ENCODE measurements at regions not wholly inside any gene's neighbourhood (a gene's known extent, or its start where the extent isn't known, plus 50 kb on each side); places are given as distances from the start of the nearest gene placed in this dataset.
"Not testable (repeated sequence)": the region's sequence is repeated elsewhere in the genome, so short reads cannot be mapped to it uniquely, and the experiment has no call there.

DNA sequence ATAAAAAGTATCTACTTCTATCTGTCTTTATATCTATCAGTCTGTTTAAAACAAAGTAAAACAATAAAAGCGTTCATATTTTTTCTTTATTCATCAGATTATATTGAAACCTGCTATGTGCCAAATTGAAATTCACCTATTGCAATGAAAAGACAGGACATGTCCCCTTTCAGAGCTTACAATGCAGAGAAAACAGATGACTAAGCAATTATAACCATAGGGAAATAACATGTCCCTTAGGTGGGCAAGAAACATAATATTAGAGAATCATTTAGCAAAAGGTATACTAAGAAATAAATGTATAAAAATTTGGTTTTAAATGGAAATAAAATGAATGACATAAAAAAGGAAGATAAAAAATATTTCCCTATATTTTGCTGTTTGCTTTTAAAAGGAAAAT is 1421.3 kb downstream of the FSCB start:
- Histone ChIP-seq H3K9me3 (no peaks in the 10 kb centered on the region), H3K27ac (no peak overlapping the region), H3K36me3 (no peaks in the 10 kb centered on the region), H3K27me3 (no peaks in the 10 kb centered on the region), H3K4me3 (replicated peaks in 1 of 3) (no peak overlapping the region), H3K4me1 (no peaks in the 10 kb centered on the region)
- no peak for DNase-seq
- TF ChIP-seq, protein P1, sequence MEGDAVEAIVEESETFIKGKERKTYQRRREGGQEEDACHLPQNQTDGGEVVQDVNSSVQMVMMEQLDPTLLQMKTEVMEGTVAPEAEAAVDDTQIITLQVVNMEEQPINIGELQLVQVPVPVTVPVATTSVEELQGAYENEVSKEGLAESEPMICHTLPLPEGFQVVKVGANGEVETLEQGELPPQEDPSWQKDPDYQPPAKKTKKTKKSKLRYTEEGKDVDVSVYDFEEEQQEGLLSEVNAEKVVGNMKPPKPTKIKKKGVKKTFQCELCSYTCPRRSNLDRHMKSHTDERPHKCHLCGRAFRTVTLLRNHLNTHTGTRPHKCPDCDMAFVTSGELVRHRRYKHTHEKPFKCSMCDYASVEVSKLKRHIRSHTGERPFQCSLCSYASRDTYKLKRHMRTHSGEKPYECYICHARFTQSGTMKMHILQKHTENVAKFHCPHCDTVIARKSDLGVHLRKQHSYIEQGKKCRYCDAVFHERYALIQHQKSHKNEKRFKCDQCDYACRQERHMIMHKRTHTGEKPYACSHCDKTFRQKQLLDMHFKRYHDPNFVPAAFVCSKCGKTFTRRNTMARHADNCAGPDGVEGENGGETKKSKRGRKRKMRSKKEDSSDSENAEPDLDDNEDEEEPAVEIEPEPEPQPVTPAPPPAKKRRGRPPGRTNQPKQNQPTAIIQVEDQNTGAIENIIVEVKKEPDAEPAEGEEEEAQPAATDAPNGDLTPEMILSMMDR (IDR thresholded peaks at IDR 0.05): no peak
- TF ChIP-seq POLR2A (IDR thresholded peaks at IDR 0.05): no peak
- intact Hi-C loops (cut with DNase I): no loop called here
- 93 to 94% methylated on average over 1 of the region's 1 CpG for WGBS, 2 donors

- H3K27me3 ChIP-seq; DNase-seq; intact Hi-C loops (cut with DNase I); H3K4me3 ChIP-seq (replicated peaks in 1 of 3); H3K4me1 ChIP-seq; H3K9me3 ChIP-seq; H3K36me3 ChIP-seq; H3K27ac ChIP-seq: not testable (repeated sequence)
- 89 to 93% methylated on average over 1 to 2 of the region's 3 CpGs for WGBS, 2 donors
Measured at GRCh38 chr14:43067372-43067771, 1439.7 kb downstream of the FSCB start.

GRCh38 chr14:43056106-43056505 is 1449.4 kb downstream of the LRFN5 start:
- Histone ChIP-seq H3K27me3 (no peaks in the 10 kb centered on the region), H3K36me3 (no peaks in the 10 kb centered on the region), H3K4me1 (no peaks in the 10 kb centered on the region), H3K9me3 (no peaks in the 10 kb centered on the region), H3K4me3 (replicated peaks in 1 of 3) (no peak overlapping the region), H3K27ac (no peak overlapping the region)
- no peak for DNase-seq
- WGBS, 2 donors: 56 to 71% methylated on average over 1 of the region's 1 CpG
- TF ChIP-seq POLR2A (IDR thresholded peaks at IDR 0.05): no peak
- TF ChIP-seq, protein P1 (IDR thresholded peaks at IDR 0.05): no peak
- intact Hi-C loops (cut with DNase I): no loop called here

GRCh38 chr14:43052897-43053296 is 1446.2 kb downstream of the LRFN5 start:
- Histone ChIP-seq H3K36me3 (no peaks in the 10 kb centered on the region), H3K4me3 (replicated peaks in 1 of 3) (no peak overlapping the region), H3K27me3 (no peaks in the 10 kb centered on the region), H3K9me3 (no peaks in the 10 kb centered on the region), H3K27ac (no peak overlapping the region), H3K4me1 (no peaks in the 10 kb centered on the region)
- intact Hi-C loops (cut with DNase I): no loop called here
- TF ChIP-seq, protein P1 (IDR thresholded peaks at IDR 0.05): no peak
- no peak for TF ChIP-seq POLR2A (IDR thresholded peaks at IDR 0.05)
- WGBS, 2 donors: 92 to 98% methylated on average over 1 of the region's 1 CpG
- no peak for DNase-seq

GRCh38 chr14:43043850-43044249 is 1437.2 kb downstream of the LRFN5 start:
- DNase-seq: no peak
- H3K4me3 ChIP-seq (replicated peaks in 1 of 3): no peak overlapping the region
- no peaks in the 10 kb centered on the region for H3K27me3 ChIP-seq
- no peak overlapping the region for H3K27ac ChIP-seq
- H3K4me1 ChIP-seq: no peaks in the 10 kb centered on the region
- intact Hi-C loops (cut with DNase I): no loop called here
- no peaks in the 10 kb centered on the region for H3K36me3 ChIP-seq
- H3K9me3 ChIP-seq: no peaks in the 10 kb centered on the region
- TF ChIP-seq, protein P1 (IDR thresholded peaks at IDR 0.05): no peak
- no peak for TF ChIP-seq POLR2A (IDR thresholded peaks at IDR 0.05)

- Histone ChIP-seq H3K27ac (no peak overlapping the region), H3K36me3 (no peaks in the 10 kb centered on the region), H3K9me3 (no peaks in the 10 kb centered on the region), H3K4me3 (replicated peaks in 1 of 3) (no peak overlapping the region), H3K27me3 (no peaks in the 10 kb centered on the region), H3K4me1 (no peaks in the 10 kb centered on the region)
- TF ChIP-seq, protein P1 (IDR thresholded peaks at IDR 0.05): no peak
- no peak for TF ChIP-seq POLR2A (IDR thresholded peaks at IDR 0.05)
- WGBS, 2 donors: 52 to 67% methylated on average over 2 of the region's 2 CpGs
- intact Hi-C loops (cut with DNase I): no loop called here
- DNase-seq: no peak
Measured at GRCh38 chr14:43042408-43042807, 1435.7 kb downstream of the LRFN5 start.

Data from thyroid gland (tissue), 4 donors.